HUDEP-2 (cell line): ENCODE measurements at regions not wholly inside any gene's neighbourhood (a gene's known extent, or its start where the extent isn't known, plus 50 kb on each side); places are given as distances from the start of the nearest gene placed in this dataset.
A peak's percentile ranks its signal among the peaks of the same experiment; 100 is the strongest.

ENCODE experiments used
- DNase-seq, 76 experiments: peaks; one replicate each; lab custom pipeline; 2025; ENCODE audit not compliant: unreplicated experiment in 76 of 76; lab: John Stamatoyannopoulos, UW

- DNase-seq = no peak
Observed at GRCh38 chr4:11631416-11631815, 202.7 kb upstream of the HS3ST1 start.

DNA sequence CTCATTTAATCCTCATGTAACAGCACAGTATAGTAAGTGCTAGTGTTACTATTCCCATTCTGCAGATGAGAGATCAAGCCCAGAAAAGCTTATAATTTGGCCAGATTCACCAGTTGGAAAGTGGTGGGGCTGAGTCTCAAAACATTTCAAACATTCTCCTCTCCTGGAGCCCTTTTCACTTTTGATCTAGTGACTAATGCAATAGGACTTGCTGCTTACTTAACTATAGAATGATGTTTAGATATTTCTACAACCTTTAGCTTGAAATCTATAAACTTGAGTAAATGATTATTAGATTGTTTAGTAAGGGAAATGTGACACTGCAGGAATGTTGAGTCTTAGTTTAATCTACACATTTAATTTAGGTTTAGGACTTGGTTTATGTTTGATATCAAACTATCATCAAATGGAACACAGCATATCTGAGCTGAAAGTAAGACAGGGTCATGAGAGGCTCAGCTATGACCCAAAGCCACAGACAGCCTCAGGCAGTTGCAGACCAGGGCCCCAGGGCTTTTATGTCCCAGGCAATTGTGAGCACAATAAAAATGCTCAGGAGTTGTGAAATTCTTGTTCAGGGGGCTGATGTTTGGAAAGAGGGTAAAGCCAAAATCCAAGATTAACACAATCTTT is 199.5 kb upstream of the HS3ST1 start:
- DNase-seq = no peak

- DNase-seq = no peak
Observed at GRCh38 chr4:11626066-11626465, 197.4 kb upstream of the HS3ST1 start.

DNA sequence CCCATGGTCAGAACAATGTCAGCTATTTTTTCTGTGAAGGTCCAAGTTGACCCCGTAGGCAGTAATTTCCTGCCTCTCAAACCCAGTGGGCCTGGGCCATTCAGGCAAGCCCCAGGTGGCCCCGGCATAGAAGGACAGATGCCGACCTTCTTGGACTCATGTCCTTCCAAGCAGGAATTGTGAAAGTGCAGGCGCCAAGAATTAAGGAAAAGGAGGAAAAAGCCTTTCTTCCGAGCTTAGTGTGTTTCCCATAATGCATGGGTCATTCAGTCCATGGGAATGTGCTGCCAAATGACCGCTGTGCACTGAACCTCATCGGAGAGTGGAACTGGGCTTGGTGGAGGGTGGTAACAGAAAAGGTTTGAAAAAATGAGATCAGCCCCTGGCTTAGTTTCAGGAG is 196.5 kb upstream of the HS3ST1 start:
- no peak for DNase-seq

DNA sequence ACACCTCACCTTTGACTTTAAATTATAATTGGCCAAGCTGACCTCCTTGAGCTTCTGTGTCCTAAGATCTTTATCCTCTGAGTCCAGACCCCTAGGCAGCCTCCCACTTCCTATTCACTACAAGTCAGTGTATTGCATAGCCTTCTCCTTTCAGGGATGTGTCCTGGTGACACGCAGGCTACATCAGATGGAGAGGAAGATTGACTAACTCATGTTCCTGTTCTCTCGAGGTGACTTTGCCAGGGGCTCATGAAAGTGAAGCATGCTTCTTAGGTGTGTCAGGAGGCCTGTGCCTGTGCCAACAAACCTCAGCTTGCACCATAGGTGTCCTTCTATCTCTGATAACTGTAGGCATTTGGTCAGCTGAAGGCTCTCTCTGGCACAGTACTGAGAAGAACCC is 195.7 kb upstream of the HS3ST1 start:
- no peak for DNase-seq

DNA sequence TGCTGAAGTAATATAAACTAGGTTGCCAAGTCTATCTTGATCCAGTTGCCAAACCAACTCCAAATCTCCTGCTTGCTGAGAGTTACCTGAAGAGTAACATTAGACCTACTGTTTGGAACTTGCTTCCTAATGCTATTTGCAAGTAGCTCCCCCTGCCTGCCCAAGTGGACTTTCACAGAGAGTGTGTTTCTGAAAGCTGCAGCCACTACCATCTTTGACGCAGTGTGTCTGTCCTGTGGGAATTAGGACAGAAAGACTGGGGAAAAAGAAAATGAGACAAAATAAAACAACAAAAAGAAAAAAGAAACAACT is 195.0 kb upstream of the HS3ST1 start:
- peak in 4 of 76 experiments; percentile 1 to 17 (median 7) for DNase-seq

DNA sequence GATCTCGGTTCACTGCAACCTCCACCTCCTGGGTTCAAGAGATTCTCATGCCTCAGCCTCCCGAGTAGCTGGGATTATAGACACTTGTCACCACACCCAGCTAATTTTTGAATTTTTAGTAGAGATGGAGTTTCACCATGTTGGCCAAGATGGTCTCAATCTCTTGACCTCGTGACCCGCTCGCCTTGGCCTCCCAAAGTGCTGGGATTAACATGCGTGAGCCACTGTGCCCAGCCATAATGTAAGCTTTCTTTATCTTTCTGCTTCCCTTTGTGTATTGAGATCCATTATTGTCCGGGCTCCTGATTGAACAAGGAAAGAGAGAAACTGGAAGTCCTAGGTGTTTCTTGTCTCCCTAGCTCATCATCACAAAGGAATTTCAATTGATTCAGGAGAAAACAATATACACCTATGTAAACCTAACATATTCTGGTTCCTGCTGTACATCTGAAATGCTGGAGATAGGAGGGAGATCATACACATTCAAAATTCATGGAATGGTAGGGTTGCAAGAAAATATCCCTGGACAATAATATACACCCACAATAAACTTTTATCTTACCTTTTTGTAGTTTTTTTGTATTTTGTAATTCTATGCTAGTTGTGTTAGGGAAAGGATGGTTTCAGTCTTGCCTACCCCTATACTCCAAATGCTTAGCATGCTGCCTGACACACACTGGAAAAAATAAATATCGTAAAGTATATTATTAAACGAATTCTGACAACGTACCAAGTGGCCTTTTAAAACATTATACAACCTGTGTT is 194.4 kb upstream of the HS3ST1 start:
- DNase-seq = no peak

DNA sequence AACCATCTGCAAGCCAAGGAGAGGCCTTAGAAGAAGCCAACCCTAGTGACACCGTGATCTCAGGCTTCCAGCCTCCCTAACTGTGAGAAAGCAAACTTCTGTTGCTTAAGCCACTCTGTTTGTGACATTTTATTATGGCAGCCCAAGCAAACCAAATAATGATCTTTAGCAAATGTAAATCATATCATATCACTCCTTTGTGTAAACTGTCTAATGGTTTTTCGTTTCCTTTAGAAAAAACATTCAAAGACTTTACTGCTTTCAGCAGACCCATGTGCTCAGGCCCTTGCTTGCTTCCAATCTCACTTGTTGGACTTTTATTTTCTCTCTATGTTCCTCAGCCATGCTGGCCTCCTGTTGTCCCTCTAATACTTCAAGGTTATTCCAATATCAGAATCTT is 192.2 kb upstream of the HS3ST1 start:
- no peak for DNase-seq

GRCh38 chr4:11618666-11619282 is 190.1 kb upstream of the HS3ST1 start:
- DNase-seq = no peak

DNA sequence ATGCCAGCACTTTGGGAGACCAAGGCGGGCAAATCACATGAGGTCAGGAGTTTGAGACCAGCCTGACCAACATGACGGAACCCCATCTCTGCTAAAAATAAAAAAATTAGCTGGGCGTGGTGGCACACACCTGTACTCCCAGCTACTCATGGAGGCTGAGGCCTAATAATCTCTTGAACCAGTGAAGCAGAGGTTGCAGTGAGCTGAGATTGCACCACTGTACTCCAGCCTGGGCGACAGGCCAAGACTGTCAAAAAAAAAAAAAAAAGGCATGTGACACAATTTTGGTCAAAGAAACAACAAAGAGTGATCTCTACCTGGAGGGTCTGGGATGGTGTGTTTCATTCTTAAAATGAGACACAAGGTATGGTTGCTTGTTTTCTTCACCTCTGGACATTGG is 188.2 kb upstream of the HS3ST1 start:
- DNase-seq = no peak

- DNase-seq = peak in 4 of 76 experiments; percentile 3 to 26 (median 10)
Observed at GRCh38 chr4:11615601-11616000, 186.9 kb upstream of the HS3ST1 start.

DNA sequence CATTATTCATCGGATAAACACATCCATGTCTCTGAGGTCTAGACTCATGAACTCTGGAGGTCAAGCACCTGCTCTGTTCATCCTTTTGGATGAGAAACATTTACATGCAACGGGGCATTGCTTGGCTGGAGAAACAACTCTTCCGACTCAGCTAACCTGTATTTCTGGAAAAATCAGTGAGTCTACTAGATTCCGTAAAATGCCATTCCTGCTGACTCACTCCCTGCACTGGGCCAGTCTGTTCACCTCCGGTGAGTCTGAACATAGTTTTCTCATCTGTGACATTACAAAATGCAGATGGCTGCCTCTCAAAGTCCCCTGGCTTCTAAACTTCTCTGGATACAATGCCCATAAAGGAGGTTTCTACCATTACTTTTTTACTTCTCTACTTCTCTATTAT is 185.7 kb upstream of the HS3ST1 start:
- DNase-seq = no peak

DNA sequence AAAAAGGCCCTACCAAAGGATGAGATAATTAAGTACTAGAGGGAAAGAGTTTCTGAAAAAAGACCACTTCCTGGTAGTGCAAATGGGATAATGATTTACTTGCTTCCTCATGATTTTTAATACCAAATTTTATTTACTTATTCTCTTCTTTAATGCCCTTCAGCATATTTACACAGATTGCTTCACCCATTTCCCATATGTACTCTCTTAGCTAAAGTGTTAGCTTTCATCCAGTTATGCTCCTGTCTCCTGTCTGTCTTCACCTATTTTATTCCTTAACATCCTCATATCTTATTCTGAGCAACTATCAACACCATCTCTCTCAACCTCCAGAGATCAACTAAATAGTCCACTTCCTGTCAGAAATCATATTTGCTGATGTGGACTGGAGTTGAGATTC is 183.2 kb upstream of the HS3ST1 start:
- DNase-seq = no peak

- no peak for DNase-seq
Observed at GRCh38 chr4:11609751-11610150, 181.1 kb upstream of the HS3ST1 start.

GRCh38 chr4:11608992-11609391 is 180.3 kb upstream of the HS3ST1 start:
- no peak for DNase-seq

GRCh38 chr4:11606078-11606477 is 177.4 kb upstream of the HS3ST1 start:
- no peak for DNase-seq

DNA sequence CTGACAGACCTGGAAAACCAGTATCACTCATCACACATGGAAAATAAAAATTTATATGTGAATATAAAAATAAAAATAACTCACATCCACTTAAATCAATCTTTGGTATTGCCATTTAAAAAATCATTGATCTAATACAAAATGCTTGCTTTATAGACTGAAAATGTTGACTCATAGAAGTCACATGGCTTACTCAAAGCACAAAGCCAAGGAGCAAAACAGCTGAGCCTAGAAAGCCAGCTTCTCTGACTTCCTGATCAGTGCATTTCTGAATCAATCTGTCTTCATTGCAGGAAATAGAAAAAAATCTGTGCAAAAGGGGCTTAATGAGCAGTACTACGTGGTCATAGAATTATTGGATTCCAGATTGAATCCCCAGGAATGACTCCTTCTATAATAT is 176.9 kb upstream of the HS3ST1 start:
- no peak for DNase-seq

GRCh38 chr4:11604821-11605220 is 176.1 kb upstream of the HS3ST1 start:
- DNase-seq = no peak

GRCh38 chr4:11603591-11604194 is 175.0 kb upstream of the HS3ST1 start:
- DNase-seq = no peak

DNA sequence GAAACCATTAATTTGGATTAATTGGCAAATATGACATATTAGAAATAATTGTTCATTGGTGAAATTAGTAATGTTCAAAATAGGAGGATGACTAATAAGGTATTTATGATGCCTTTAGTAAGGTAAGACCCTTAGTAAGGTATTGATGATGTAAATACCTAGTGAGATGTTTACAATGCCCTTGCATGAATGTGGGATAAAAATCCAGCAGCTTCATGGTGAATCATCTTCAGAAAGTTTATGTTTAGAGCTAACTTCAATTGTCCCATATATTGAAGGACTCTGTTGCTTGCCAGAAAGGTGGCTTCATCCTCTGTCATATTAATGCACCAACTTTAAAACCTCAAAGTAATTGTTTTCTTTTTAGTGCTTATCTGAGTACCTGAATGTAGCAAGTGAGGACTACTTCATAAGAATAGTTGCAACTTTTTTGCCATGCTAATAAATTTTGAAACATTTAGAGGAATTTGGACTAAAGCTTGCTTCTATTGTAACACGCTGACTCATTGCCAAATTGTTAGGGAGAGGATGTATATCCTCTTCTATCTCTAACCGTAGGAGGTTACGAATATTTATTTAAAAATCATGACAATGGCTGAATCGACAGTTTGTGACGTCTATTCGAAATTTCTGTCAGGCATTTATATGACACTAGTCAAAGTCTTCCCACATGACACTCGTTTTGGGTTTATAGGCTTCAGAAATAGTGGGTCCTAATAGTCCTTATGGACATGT is 174.1 kb upstream of the HS3ST1 start:
- no peak for DNase-seq

DNA sequence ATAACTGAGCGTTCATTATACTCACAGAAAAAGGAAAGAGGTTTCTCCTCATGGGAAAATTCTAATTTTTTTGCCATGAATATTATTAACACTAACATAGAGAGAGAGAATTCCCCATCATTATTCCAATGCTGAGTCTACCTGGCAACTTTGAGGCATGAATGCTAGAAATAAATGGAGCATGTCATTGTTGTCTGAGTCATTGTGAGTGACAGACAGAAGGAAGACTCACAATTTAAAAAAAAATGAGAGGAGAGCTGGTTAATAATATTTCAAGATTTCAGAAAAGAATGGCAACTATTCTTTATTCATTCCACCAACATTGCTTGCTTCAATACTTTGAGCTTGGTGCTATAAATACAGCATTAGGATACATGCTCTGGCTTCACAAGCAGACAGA is 170.4 kb upstream of the HS3ST1 start:
- no peak for DNase-seq
